ENCODE measurements at regions not wholly inside any gene's neighbourhood (a gene's known extent, or its start where the extent isn't known, plus 50 kb on each side); places are given as distances from the start of the nearest gene placed in this dataset.

- POLR2A ChIA-PET: interaction anchor here (0.6 kb wide), 1 partner anchor 687 kb away, joined by 3 read pairs; no protein-coding TSS in a partner anchor
- CTCF ChIA-PET (ENCODE audit: unreplicated experiment): no interaction called here
- intact Hi-C loops (cut with micrococcal nuclease; ENCODE audit: unreplicated experiment): no loop called here
These were observed 394.1 kb upstream of the ARID1B start for GRCh38 chr6:156383059-156383458.

GRCh38 chr6:156379392-156380289 is 397.5 kb upstream of the ARID1B start:
- Histone ChIP-seq H3K9me2 (ENCODE audit: insufficient read depth, low read length) (no peaks in the 10 kb centered on the region), H2AFZ (ENCODE audit: low read length) (no peak overlapping the region), H4K20me1 (ENCODE audit: insufficient read depth, low read length) (no peaks in the 10 kb centered on the region), H3K4me3 (ENCODE audit: low read depth, low read length, poor library complexity, severe bottlenecking) (no peak overlapping the region), H3K4me2 (ENCODE audit: low read length) (no peak overlapping the region), H3K27ac (ENCODE audit: low read depth, low read length, poor library complexity, severe bottlenecking) (no peak overlapping the region), H3K4me1 (ENCODE audit: insufficient read depth, low read length, poor library complexity, severe bottlenecking) (no peaks in the 10 kb centered on the region), H3K36me3 (ENCODE audit: insufficient read depth, low read length) (peaks cover 22% of the 10 kb centered on the region), H3K9me3 (ENCODE audit: low read length) (no peaks in the 10 kb centered on the region), H3K79me2 (ENCODE audit: insufficient read depth, low read depth, low read length) (no peaks in the 10 kb centered on the region)
- ChIA-PET POLR2A (interaction anchor here (2.9 kb wide), 1 partner anchor 11 kb away, joined by 20 read pairs; no protein-coding TSS in a partner anchor), CTCF (ENCODE audit: unreplicated experiment) (interaction anchor here (0.6 kb wide), 1 partner anchor 13 kb away, joined by 3 read pairs; no protein-coding TSS in a partner anchor)
- DNase-seq (ENCODE audit: low spot score): no peak
- intact Hi-C loops (cut with micrococcal nuclease; ENCODE audit: unreplicated experiment): no loop called here
- no TSS peak for BruUV-seq (replicated peaks)
- TF ChIP-seq CTCF (conservative IDR thresholded peaks at IDR 0.05; ENCODE audit: low read length): no peak
- TF ChIP-seq EZH2phosphoT487 (IDR thresholded peaks at IDR 0.05; ENCODE audit: borderline replicate concordance, low read depth, low read length): no peak

More at GRCh38 chr6:156383059-156383458, 394.1 kb upstream of the ARID1B start:
- H3K9me2 ChIP-seq (ENCODE audit: insufficient read depth, low read length): no peaks in the 10 kb centered on the region
- no peaks in the 10 kb centered on the region; the same call in 1 of the 2 replicates for H3K9me3 ChIP-seq (ENCODE audit: low read length)
- H3K4me1 ChIP-seq (ENCODE audit: insufficient read depth, low read length, poor library complexity, severe bottlenecking): no peaks in the 10 kb centered on the region
- H2AFZ ChIP-seq (ENCODE audit: low read length): no peak overlapping the region
- no peak overlapping the region for H3K4me3 ChIP-seq (ENCODE audit: low read depth, low read length, poor library complexity, severe bottlenecking)
- H3K36me3 ChIP-seq (ENCODE audit: insufficient read depth, low read length): peaks cover 48% of the 10 kb centered on the region
- no peak for DNase-seq (ENCODE audit: low spot score)
- no peaks in the 10 kb centered on the region for H3K79me2 ChIP-seq (ENCODE audit: insufficient read depth, low read depth, low read length)
- no peaks in the 10 kb centered on the region for H4K20me1 ChIP-seq (ENCODE audit: insufficient read depth, low read length)
- TF ChIP-seq EZH2phosphoT487 (IDR thresholded peaks at IDR 0.05; ENCODE audit: borderline replicate concordance, low read depth, low read length): no peak
- no peak for TF ChIP-seq CTCF (conservative IDR thresholded peaks at IDR 0.05; ENCODE audit: low read length)
- H3K4me2 ChIP-seq (ENCODE audit: low read length): no peak overlapping the region
- no peak overlapping the region for H3K27ac ChIP-seq (ENCODE audit: low read depth, low read length, poor library complexity, severe bottlenecking)
- no TSS peak for BruUV-seq (replicated peaks)

- no peaks in the 10 kb centered on the region for H3K79me2 ChIP-seq (ENCODE audit: insufficient read depth, low read depth, low read length)
- no peak overlapping the region for H3K4me3 ChIP-seq (ENCODE audit: low read depth, low read length, poor library complexity, severe bottlenecking)
- no peaks in the 10 kb centered on the region for H3K9me3 ChIP-seq (ENCODE audit: low read length)
- intact Hi-C loops (cut with micrococcal nuclease; ENCODE audit: unreplicated experiment): no loop called here
- H3K36me3 ChIP-seq (ENCODE audit: insufficient read depth, low read length): peaks cover 18% of the 10 kb centered on the region
- no peak overlapping the region for H2AFZ ChIP-seq (ENCODE audit: low read length)
- no peak for TF ChIP-seq EZH2phosphoT487 (IDR thresholded peaks at IDR 0.05; ENCODE audit: borderline replicate concordance, low read depth, low read length)
- peak; percentile 25; the same call in 1 of the 2 replicates for TF ChIP-seq CTCF (conservative IDR thresholded peaks at IDR 0.05; ENCODE audit: low read length)
- CTCF ChIA-PET (ENCODE audit: unreplicated experiment): interaction anchor here (0.6 kb wide), 1 partner anchor 14 kb away, joined by 3 read pairs; no protein-coding TSS in a partner anchor
- no TSS peak for BruUV-seq (replicated peaks)
- H3K4me1 ChIP-seq (ENCODE audit: insufficient read depth, low read length, poor library complexity, severe bottlenecking): no peaks in the 10 kb centered on the region
- H3K4me2 ChIP-seq (ENCODE audit: low read length): no peak overlapping the region
- POLR2A ChIA-PET: interaction anchor here (2.9 kb wide), 1 partner anchor 11 kb away, joined by 20 read pairs; no protein-coding TSS in a partner anchor
- no peak overlapping the region for H3K27ac ChIP-seq (ENCODE audit: low read depth, low read length, poor library complexity, severe bottlenecking)
- no peaks in the 10 kb centered on the region for H3K9me2 ChIP-seq (ENCODE audit: insufficient read depth, low read length)
- DNase-seq (ENCODE audit: low spot score): peak; percentile 30
- no peaks in the 10 kb centered on the region for H4K20me1 ChIP-seq (ENCODE audit: insufficient read depth, low read length)
These were observed 398.3 kb upstream of the ARID1B start for GRCh38 chr6:156378853-156379252.

Data from OCI-LY7 (cell line).